RCC 7860 (cell line): ENCODE measurements at regions not wholly inside any gene's neighbourhood (a gene's known extent, or its start where the extent isn't known, plus 50 kb on each side); places are given as distances from the start of the nearest gene placed in this dataset.

Experiments
- DNase-seq: peaks from one replicate; pipeline ENCODE4 v3.0.0-alpha.2; 2015; ENCODE audit warnings: low spot score
- FAIRE-seq: peaks from 2 replicates; lab custom pipeline; 2012; peaks lifted over from hg19 to GRCh38; lab: Jason Lieb, UNC

DNA sequence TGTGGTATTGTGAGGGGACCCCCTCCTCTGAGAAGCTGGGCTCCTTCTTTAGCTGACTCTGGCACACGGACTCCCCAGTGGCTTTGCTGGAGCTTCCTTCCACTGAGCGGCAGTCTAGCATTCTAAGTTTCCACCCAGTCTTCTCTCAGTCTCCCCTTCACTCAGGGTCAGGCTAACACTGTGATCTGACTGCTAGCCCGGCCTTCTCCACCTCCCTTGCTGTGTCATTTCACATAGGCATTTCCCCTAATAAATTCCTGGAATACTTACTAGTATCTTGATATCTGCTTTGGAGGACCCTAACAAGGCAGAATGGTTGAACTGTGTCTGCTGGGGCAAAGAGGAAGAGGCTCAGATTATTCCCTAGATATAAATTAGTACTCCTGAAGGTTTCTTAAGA is 106.2 kb upstream of the THBS1 start:
- no peak for FAIRE-seq
- DNase-seq: no peak

- no peak for DNase-seq
- no peak for FAIRE-seq
Measured at GRCh38 chr15:39478996-39479395, 101.9 kb upstream of the THBS1 start.

GRCh38 chr15:39479911-39480310 is 101.0 kb upstream of the THBS1 start:
- DNase-seq: no peak
- no peak for FAIRE-seq

DNA sequence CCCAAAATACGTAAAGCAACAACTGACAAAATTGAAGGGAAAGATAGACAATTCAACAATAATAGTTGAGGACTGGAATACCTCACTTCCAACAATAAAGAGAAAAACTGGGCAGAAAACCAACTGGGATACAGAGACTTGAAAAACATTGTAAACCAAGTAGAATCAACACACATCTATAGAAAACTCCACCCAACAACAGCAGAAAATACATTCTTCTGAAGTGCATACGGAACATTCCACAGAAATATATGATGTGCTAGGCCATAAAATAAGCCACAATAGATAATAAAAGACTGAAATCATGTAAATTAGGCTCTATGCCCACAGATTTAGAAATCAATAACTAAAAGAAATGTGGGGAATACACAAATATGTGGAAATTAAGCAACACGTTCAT is 98.4 kb upstream of the THBS1 start:
- FAIRE-seq: no peak
- no peak for DNase-seq

DNA sequence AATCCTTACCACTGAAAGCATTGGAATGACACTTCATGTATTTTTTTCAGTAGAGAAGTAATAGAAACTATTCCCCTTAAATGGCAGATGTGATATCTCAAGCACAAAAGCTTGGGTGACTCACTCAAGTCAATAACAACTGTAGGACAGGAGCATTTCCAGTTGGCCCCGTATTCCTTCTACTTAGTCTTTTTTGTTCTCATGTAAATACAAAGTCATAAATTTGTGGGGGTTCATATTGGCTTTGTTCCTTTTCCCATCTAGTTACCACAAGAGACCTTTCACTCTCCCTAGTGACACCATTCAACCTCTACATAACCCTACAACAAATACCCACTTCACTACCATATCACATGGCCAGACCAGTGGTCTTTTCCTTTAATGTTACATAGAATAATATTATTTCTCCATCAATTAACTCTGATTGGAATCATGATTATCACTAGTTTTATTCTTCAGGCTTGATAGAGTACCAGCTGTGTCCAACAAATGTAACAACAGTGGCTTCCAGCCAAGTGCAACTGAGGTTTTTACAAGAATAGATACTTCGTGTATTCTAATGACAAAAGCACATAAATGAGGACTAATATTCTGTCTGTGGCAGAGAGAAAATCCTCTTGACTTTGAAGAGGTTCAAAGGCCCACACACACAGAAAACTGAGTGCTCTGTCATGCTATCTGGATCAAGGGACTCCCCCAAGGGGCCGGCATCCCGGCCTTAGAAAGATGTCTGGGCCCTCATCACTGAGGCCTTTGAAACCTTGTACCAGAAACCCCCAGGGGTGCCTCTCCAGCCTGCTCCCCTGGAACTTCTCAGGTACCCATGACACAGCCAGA is 94.0 kb upstream of the THBS1 start:
- FAIRE-seq: no peak
- no peak for DNase-seq

- no peak for FAIRE-seq
- no peak for DNase-seq
Measured at GRCh38 chr15:39487458-39487735, 93.5 kb upstream of the THBS1 start.

- DNase-seq (no peak), FAIRE-seq (no peak)
Measured at GRCh38 chr15:39488516-39488915, 92.4 kb upstream of the THBS1 start.

GRCh38 chr15:39488961-39489360 is 91.9 kb upstream of the THBS1 start:
- FAIRE-seq: no peak
- DNase-seq: no peak

DNA sequence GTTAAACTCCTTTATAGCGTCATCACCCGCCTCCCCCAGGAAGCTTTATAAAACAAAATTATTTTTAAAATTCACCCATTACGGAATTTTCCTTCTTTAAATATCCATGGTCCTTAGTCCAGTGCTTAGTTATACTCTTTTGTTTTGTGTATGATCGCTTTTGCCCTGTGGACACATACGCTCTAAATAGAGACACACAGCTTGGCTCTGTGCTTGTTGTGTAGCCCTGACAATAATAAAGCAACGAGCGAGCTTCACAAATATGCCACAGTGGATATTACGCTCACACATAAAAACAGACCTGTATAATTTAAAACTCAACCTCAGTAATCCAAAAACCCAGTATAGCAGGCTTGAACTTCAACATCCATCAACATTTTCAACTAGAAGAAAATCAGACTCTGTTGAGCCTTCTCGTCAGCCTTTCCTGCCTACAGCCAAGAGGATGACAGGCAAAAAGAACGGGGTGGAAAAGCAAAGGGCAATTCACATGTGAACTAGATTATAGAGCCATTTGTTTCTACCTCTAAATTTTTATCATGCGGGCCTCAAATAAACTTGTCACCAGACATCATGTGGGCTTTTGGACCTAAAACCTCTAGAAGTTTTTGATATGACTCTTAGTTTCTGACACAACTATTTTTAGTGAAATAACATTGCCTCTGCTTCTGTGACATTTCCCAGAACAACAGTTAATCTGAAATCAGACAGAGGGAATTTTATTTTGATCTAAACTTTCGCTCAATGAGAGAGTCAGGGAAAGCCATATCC is 89.6 kb upstream of the THBS1 start:
- DNase-seq (no peak), FAIRE-seq (no peak)

- DNase-seq (no peak), FAIRE-seq (no peak)
Measured at GRCh38 chr15:39491886-39492490, 88.9 kb upstream of the THBS1 start.

GRCh38 chr15:39493424-39494067 is 87.3 kb upstream of the THBS1 start:
- DNase-seq: no peak
- no peak for FAIRE-seq

GRCh38 chr15:39494462-39494861 is 86.4 kb upstream of the THBS1 start:
- no peak for DNase-seq
- no peak for FAIRE-seq

DNA sequence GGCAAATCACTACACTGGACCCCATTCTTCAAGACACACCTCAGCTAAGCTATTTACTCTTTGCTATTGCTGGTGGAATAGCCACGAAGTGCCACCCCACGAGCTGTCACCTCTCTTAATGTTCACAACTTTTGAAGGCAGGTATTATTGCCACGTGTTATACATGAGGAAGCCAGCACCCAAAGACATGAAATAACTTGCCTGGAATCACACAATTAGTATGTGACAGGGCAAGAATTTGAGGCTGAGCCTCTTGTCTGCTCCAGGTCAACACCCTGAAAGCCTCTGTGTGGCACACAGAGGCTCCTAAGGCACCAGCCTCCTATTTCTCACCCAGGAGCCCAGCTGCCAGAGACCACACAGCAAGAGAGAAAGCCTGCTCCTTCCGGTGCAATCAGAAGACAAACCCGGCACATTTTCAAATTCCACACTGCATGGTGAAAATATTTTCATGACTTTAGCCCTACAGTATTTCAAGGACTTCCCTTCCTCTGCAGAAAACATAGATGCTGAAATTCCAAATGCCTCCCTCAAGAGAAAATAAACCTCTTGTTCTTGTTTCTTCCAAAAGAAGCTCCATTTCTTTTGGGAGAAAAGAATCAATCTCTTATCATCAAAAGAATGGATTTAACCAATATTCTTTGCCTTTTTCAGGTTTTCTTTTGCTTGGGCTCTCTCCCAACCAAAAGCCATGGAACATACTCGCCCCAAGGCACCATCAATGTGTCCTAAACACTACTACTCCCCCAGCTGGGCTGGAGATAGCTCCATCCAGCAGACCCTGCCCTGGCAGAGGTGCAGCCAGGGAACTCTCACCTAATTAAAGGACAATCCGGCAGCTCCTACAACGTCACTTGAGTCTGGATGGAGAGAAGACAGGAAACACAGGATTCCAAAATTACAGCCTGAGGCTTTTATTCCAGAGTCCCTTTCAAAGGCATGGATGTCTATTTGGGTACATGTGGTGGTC is 84.7 kb upstream of the THBS1 start:
- DNase-seq: no peak
- no peak for FAIRE-seq

DNA sequence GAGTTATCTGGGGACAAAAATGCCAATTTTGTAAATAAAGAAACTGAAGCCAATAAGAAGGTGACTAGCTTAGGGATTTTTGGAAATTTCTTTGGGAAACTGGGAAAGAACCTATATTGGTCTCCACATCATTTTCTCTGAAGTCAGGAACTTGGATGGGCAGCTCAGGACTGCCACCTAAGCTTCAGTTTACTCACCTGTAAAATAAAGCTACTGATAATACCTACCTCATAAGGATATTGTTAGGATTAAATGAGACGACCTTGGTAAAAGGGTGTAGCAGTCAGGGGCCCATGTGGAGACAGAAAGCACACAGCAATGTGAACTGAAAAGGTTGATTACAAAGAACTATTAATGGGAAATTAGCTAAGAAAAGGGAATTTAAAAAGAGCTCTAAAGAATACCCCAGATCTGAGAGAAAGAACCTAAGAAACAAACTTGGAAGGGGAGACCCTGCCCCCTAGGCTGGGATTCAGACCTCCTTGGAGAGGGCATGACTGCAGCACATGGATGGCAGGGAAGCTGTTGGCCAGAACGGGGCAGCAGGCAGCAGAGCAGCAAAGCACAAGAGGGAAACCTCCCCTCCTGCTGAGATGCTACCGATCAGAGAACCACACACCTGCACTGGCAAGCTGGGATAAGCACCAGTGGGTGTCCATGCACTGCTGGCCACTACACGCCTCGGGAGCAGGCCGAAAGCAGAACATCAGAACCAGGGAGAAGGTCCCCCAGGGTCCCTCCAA is 83.7 kb upstream of the THBS1 start:
- no peak for FAIRE-seq

DNA sequence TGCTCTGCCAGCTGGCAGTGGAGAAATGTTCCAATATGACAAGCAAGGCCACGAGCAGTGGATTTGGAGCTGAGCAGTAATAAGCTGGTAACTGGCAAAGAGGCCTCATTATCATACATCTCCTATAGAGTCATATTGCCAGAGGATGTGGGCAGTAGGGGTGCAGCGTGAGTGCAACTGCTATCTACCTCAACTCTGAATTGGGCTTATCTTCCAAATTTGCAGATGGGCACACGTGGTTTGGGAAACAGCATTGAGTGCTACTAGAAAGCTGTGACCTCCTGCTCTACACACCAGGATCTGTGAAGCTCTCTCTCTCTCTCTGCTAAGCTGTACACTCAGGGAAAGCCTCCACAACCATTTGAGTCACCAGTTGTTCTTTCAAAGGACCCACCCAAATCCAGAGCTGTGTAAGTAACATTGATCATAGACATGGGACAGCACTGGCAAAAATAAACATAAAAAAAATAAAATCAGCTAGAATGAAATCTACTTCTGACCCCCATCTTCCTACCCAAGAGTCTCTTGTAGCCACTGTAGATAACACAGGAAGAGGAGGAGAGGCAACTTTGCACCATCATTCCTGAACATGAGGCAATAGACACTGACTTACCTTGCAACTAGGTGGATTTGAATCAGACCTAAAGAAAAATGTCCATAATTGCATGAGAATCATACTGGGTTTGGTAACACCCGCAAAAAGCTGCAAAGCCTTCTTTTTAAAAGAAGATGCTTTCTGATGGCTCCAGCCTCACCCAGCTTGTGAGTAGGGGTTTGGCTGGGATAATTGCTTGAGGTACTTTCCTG is 82.9 kb upstream of the THBS1 start:
- DNase-seq: no peak
- no peak for FAIRE-seq

More for the DNA sequence above, 83.7 kb upstream of the THBS1 start:
- DNase-seq: no peak

DNA sequence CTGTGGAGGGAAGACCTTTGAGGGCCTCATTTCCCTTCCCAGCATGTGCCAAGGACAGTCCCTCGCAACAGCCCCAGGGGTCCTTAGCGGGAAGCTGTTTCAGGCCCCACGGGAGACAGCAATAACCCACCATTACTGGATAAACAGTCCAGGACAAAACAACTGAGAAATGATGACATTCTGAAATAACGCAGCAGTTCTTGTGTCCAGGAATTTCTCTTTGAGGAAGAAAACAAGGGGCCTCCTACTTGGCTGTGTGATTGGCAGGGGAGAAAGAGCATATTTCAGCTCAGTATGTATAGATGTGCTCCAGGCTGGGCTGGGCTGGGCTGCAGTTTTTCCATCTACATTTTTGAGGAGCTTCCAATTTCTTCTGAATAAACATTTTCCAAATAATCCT is 82.2 kb upstream of the THBS1 start:
- no peak for FAIRE-seq

GRCh38 chr15:39499042-39499441 is 81.8 kb upstream of the THBS1 start:
- FAIRE-seq (no peak), DNase-seq (no peak)

More for the DNA sequence above, 82.2 kb upstream of the THBS1 start:
- DNase-seq: no peak

DNA sequence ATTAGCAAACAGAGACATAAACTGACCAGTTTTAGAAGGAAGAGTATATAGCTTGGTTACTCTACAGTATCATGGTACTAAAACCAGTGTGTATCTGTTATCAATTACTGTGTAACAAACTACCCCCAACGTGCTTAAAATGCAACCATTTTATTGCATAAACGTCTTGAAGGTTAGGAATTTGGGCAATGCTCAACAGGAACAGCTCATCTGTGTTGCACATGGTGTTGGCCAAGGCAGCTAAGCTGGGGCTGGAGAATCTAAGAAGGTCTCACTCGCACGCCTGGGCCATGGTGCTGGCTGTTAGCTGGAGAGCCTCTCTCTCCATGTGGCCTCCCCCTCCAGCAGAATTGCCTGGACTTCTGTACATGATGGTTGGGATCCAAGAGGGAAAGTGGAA is 81.2 kb upstream of the THBS1 start:
- FAIRE-seq (no peak), DNase-seq (no peak)
